ENCODE measurements at regions not wholly inside any gene's neighbourhood (a gene's known extent, or its start where the extent isn't known, plus 50 kb on each side); places are given as distances from the start of the nearest gene placed in this dataset.

DNA sequence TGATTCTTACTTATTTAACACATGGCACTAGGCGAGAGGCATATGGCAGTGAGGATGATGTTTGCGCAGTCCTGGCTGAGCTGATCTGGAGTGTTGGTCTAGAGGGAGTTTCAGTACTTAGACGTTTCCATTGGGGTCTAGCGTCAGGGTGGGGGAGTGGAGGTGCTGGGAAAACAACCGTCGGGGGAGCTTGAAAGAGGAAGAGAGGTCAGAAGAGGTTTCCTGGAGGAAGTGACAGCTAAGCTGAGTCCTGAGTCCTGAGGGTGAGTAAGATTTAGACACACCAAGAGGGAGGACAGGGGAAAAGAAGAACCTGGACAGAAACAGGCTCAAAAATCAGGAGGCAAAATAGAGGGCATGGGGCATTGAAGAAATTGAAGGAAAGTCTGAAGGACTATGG is 81.4 kb downstream of the ALOX5AP start:
- no peak for DNase-seq
- Histone ChIP-seq H3K36me3 (ENCODE audit: control insufficient read depth, insufficient read depth, low read length) (no peaks in the 10 kb centered on the region), H3K27me3 (ENCODE audit: control insufficient read depth, insufficient read depth, low read length) (no peaks in the 10 kb centered on the region), H3K9me3 (ENCODE audit: control insufficient read depth, insufficient read depth, low read length) (no peaks in the 10 kb centered on the region), H3K4me3 (ENCODE audit: low read length) (no peak overlapping the region), H3K4me1 (ENCODE audit: control insufficient read depth, insufficient read depth, low read length) (peaks cover 2% of the 10 kb centered on the region), H3K27ac (ENCODE audit: low read length) (no peak overlapping the region)
- TF ChIP-seq, protein P1, sequence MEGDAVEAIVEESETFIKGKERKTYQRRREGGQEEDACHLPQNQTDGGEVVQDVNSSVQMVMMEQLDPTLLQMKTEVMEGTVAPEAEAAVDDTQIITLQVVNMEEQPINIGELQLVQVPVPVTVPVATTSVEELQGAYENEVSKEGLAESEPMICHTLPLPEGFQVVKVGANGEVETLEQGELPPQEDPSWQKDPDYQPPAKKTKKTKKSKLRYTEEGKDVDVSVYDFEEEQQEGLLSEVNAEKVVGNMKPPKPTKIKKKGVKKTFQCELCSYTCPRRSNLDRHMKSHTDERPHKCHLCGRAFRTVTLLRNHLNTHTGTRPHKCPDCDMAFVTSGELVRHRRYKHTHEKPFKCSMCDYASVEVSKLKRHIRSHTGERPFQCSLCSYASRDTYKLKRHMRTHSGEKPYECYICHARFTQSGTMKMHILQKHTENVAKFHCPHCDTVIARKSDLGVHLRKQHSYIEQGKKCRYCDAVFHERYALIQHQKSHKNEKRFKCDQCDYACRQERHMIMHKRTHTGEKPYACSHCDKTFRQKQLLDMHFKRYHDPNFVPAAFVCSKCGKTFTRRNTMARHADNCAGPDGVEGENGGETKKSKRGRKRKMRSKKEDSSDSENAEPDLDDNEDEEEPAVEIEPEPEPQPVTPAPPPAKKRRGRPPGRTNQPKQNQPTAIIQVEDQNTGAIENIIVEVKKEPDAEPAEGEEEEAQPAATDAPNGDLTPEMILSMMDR (IDR thresholded peaks at IDR 0.05): no peak
- intact Hi-C loops (cut with micrococcal nuclease): no loop called here
- no peaks in the 10 kb centered on the region for H3K36me3 Mint-ChIP-seq
- peaks cover 0 to 18% of the 10 kb centered on the region in 2 donors for H3K27me3 Mint-ChIP-seq (ENCODE audit: low read depth in 2 of 2)
- no peak for ATAC-seq
- H3K27ac Mint-ChIP-seq: no peak overlapping the region
- H3K4me3 Mint-ChIP-seq: no peak overlapping the region
- H3K4me1 Mint-ChIP-seq: peaks cover 0 to 8% of the 10 kb centered on the region in 2 donors
- 35% methylated on average over 6 of the region's 6 CpGs for WGBS (ENCODE audit: insufficient coverage)
- no peaks in the 10 kb centered on the region for H3K9me3 Mint-ChIP-seq

DNA sequence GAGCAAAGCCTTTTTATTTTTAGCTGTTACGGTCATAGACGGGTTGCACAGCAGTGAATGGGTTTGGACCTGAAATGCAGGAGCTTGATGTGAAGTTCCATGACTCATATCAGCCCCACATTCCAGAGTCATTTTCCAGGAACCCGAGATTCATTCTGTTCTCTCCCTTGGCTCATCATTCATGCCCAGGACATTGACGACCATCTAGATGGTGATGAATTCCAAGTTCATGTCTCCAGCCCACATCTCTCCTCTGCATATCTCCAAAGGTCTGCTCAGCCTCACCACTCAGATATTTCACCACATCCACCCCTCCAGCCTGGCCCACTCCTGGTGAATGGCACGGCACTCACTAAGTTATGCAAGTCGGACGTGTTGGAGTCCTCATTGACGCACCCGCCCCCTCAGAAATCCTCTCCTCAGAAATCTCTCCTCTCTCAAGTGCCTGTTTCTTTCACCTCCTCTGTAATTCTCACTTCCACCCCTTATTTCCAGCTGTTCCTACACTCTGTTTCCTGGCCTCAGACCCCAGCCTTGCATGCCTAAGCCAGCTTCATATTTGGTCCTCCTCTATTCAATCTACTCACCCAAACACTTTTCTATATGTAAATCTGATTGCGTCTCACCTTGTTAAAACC is 83.1 kb downstream of the ALOX5AP start:
- no peak overlapping the region for H3K4me3 ChIP-seq (ENCODE audit: low read length)
- H3K27me3 ChIP-seq (ENCODE audit: control insufficient read depth, insufficient read depth, low read length): no peaks in the 10 kb centered on the region
- Mint-ChIP-seq H3K27ac (no peak overlapping the region), H3K36me3 (no peaks in the 10 kb centered on the region), H3K4me1 (peaks cover 0 to 8% of the 10 kb centered on the region in 2 donors), H3K27me3 (ENCODE audit: low read depth in 2 of 2) (peaks cover 0 to 18% of the 10 kb centered on the region in 2 donors), H3K9me3 (no peaks in the 10 kb centered on the region), H3K4me3 (no peak overlapping the region)
- ATAC-seq (no peak), DNase-seq (no peak)
- peaks cover 2% of the 10 kb centered on the region for H3K4me1 ChIP-seq (ENCODE audit: control insufficient read depth, insufficient read depth, low read length)
- TF ChIP-seq, protein P1 (IDR thresholded peaks at IDR 0.05): no peak
- no peaks in the 10 kb centered on the region for H3K9me3 ChIP-seq (ENCODE audit: control insufficient read depth, insufficient read depth, low read length)
- no peak overlapping the region for H3K27ac ChIP-seq (ENCODE audit: low read length)
- no peaks in the 10 kb centered on the region for H3K36me3 ChIP-seq (ENCODE audit: control insufficient read depth, insufficient read depth, low read length)
- intact Hi-C loops (cut with micrococcal nuclease): no loop called here
- WGBS (ENCODE audit: insufficient coverage): 95% methylated on average over 10 of the region's 10 CpGs

DNA sequence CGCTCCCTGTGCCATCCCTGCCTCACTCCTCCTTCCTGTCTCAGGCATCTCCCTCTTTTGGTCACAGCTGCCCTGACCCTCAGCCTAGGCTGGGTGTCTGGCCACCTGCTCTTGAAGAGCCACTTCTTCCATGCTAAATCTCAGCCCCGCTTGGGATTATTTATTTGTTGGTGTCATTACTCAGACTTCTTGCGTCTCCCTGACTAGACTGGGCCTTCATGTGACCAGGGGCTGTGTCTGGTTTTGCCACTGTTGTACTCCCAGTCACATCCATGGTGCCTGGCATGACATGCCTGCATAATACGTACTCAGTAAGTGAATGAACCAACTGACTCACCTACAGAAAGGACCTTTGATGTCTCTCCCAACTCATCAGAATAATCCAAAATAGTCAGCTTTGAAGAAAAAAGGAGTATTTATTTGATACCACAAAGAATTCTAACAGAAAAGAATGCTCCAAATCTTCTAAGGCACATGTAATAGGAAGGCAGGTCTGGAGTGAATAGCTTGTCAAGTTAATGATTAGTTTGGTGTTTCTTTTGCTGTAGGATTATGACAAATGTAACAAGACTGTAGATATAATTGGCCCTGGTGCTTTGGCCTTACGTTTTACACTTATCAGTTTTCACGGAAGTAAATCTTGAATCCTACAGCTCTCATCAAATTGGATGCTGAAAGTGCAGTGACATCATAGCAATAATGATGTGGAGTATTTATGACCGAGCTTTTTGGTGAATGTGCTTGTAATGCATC is 84.0 kb downstream of the ALOX5AP start:
- Mint-ChIP-seq H3K4me3 (no peak overlapping the region), H3K36me3 (no peaks in the 10 kb centered on the region), H3K9me3 (no peaks in the 10 kb centered on the region), H3K4me1 (peaks cover 0 to 8% of the 10 kb centered on the region in 2 donors), H3K27ac (no peak overlapping the region), H3K27me3 (ENCODE audit: low read depth in 2 of 2) (peaks cover 3 to 19% of the 10 kb centered on the region in 2 donors)
- Histone ChIP-seq H3K36me3 (ENCODE audit: control insufficient read depth, insufficient read depth, low read length) (no peaks in the 10 kb centered on the region), H3K9me3 (ENCODE audit: control insufficient read depth, insufficient read depth, low read length) (no peaks in the 10 kb centered on the region), H3K27ac (ENCODE audit: low read length) (no peak overlapping the region), H3K27me3 (ENCODE audit: control insufficient read depth, insufficient read depth, low read length) (no peaks in the 10 kb centered on the region), H3K4me1 (ENCODE audit: control insufficient read depth, insufficient read depth, low read length) (peaks cover 2% of the 10 kb centered on the region), H3K4me3 (ENCODE audit: low read length) (no peak overlapping the region)
- intact Hi-C loops (cut with micrococcal nuclease): no loop called here
- TF ChIP-seq, protein P1 (IDR thresholded peaks at IDR 0.05): no peak
- WGBS (ENCODE audit: insufficient coverage): 94% methylated on average over 7 of the region's 7 CpGs
- ATAC-seq (no peak), DNase-seq (no peak)
